CD4-positive, alpha-beta T cell (primary cell): ENCODE measurements at regions not wholly inside any gene's neighbourhood (a gene's known extent, or its start where the extent isn't known, plus 50 kb on each side); places are given as distances from the start of the nearest gene placed in this dataset.

Source experiments
- ATAC-seq: fragments of 200-7000 bp; cut with Tn5 transposase; one replicate; pipeline ENCODE4 v1.10.0; 2022; ENCODE audit warnings: mild to moderate bottlenecking; ENCODE audit not compliant: poor library complexity
- CTCF ChIA-PET: fragments of 350-600 bp; sonication (Branson Sonifier 250); formaldehyde crosslinking; loops from one replicate; lab custom pipeline; 2021; ENCODE audit warnings: antibody characterized with exemption, inconsistent platforms; lab: Charles Lee
- POLR2A ChIA-PET: fragments of 350-600 bp; sonication (Branson Sonifier 250); formaldehyde crosslinking; loops from one replicate; lab custom pipeline; 2021; ENCODE audit warnings: antibody characterized with exemption, inconsistent platforms; lab: Charles Lee
- DNase-seq, 14 experiments: peaks; one replicate each; pipeline ENCODE4 v3.0.0-alpha.2; 2013 to 2020; ENCODE audit warnings: mixed read lengths in 2 of 14
- H3K27ac ChIP-seq, 2 donors: one replicate each; pipeline versions ENCODE4 v1.5.1 to v1.7.0; 2013; ENCODE audit warnings: low read length in 2 of 2, low read depth in 1 of 2, mild to moderate bottlenecking in 1 of 2
- H3K27me3 ChIP-seq, 2 experiments: 1 replicate in 1 of 2; 2 replicates in 1 of 2; pipeline versions ENCODE4 v1.6.1 to v1.7.0; 2013; ENCODE audit warnings: low read length in 2 of 2, control low read depth in 1 of 2, mild to moderate bottlenecking in 1 of 2, moderate library complexity in 1 of 2; ENCODE audit not compliant: insufficient read depth in 2 of 2, control insufficient read depth in 1 of 2
- H3K36me3 ChIP-seq: one replicate; pipeline ENCODE4 v1.6.1; 2013; ENCODE audit warnings: low read length, control low read depth; ENCODE audit not compliant: insufficient read depth
- H3K4me1 ChIP-seq: one replicate; pipeline ENCODE4 v1.6.1; 2013; ENCODE audit warnings: low read length, control low read depth; ENCODE audit not compliant: insufficient read depth
- H3K4me3 ChIP-seq: one replicate; pipeline ENCODE4 v1.5.1; 2013; ENCODE audit warnings: mild to moderate bottlenecking, low read length, moderate library complexity
- H3K9me3 ChIP-seq, 2 experiments: 1 replicate in 1 of 2; 2 replicates in 1 of 2; pipeline versions ENCODE4 v1.6.1 to v1.7.0; 2013; ENCODE audit warnings: low read length in 2 of 2, mild to moderate bottlenecking in 2 of 2, control low read depth in 1 of 2, moderate library complexity in 1 of 2; ENCODE audit not compliant: control insufficient read depth in 1 of 2, insufficient read depth in 1 of 2
- H3K27ac Mint-ChIP-seq: one replicate; pipeline ENCODE4 v1.8.0; 2020; ENCODE audit warnings: mixed read lengths
- H3K27me3 Mint-ChIP-seq: one replicate; pipeline ENCODE4 v1.8.0; 2021; ENCODE audit warnings: mixed read lengths
- H3K36me3 Mint-ChIP-seq: one replicate; pipeline ENCODE4 v1.8.0; 2021; ENCODE audit warnings: low read depth, mixed read lengths
- H3K4me1 Mint-ChIP-seq: one replicate; pipeline ENCODE4 v1.8.0; 2021; ENCODE audit warnings: low read depth, mixed read lengths
- H3K4me3 Mint-ChIP-seq: one replicate; pipeline ENCODE4 v1.8.0; 2020; ENCODE audit warnings: mild to moderate bottlenecking, mixed read lengths
- H3K9me3 Mint-ChIP-seq: one replicate; pipeline ENCODE4 v1.8.0; 2020; ENCODE audit warnings: mixed read lengths
- CTCF ChIP-seq: fragments of 200-600 bp; IDR thresholded peaks from one replicate; pipeline ENCODE4 v1.8.0; 2022; ENCODE audit warnings: antibody characterized with exemption, mild to moderate bottlenecking
- intact Hi-C, 2 experiments: fragments of 100-400 bp; cut with DNase I in 1 of 2; cut with micrococcal nuclease in 1 of 2; formaldehyde crosslinking; loops; one replicate each; pipeline versions ENCODE4 v1.15.1 to v1.9.0; 2023 to 2025; cut with DNase I, micrococcal nuclease

- no peaks in the 10 kb centered on the region for H3K4me1 ChIP-seq
- no peak for ATAC-seq
- H3K9me3 ChIP-seq: no peaks in the 10 kb centered on the region
- H3K9me3 Mint-ChIP-seq: peaks cover 8% of the 10 kb centered on the region
- H3K4me1 Mint-ChIP-seq: no peaks in the 10 kb centered on the region
- no peak for DNase-seq
- POLR2A ChIA-PET: no interaction called here
- H3K4me3 ChIP-seq: no peak overlapping the region
- CTCF ChIA-PET: no interaction called here
- H3K4me3 Mint-ChIP-seq: no peak overlapping the region
- TF ChIP-seq CTCF: no peak
- H3K36me3 Mint-ChIP-seq: no peaks in the 10 kb centered on the region
- intact Hi-C loops: no loop called here
- no peaks in the 10 kb centered on the region for H3K36me3 ChIP-seq
- H3K27me3 ChIP-seq: no peaks in the 10 kb centered on the region
- no peaks in the 10 kb centered on the region for H3K27me3 Mint-ChIP-seq
- H3K27ac ChIP-seq: no peak overlapping the region
- no peak overlapping the region for H3K27ac Mint-ChIP-seq
These were observed 1543.6 kb upstream of the MIR17HG start for GRCh38 chr13:89803839-89804238.

- no peak for TF ChIP-seq CTCF
- H3K9me3 Mint-ChIP-seq: peaks cover 8% of the 10 kb centered on the region
- H3K36me3 Mint-ChIP-seq: no peaks in the 10 kb centered on the region
- no peak for DNase-seq
- Histone ChIP-seq H3K4me1 (no peaks in the 10 kb centered on the region), H3K27ac (no peak overlapping the region), H3K27me3 (no peaks in the 10 kb centered on the region), H3K9me3 (peaks cover 0 to 4% of the 10 kb centered on the region in 2 experiments), H3K4me3 (no peak overlapping the region), H3K36me3 (no peaks in the 10 kb centered on the region)
- no peak overlapping the region for H3K4me3 Mint-ChIP-seq
- H3K4me1 Mint-ChIP-seq: no peaks in the 10 kb centered on the region
- ChIA-PET CTCF (no interaction called here), POLR2A (no interaction called here)
- intact Hi-C loops: no loop called here
- no peak for ATAC-seq
- no peak overlapping the region for H3K27ac Mint-ChIP-seq
- no peaks in the 10 kb centered on the region for H3K27me3 Mint-ChIP-seq
These were observed 1540.9 kb upstream of the MIR17HG start for GRCh38 chr13:89806594-89806993.

GRCh38 chr13:89812856-89813255 lies 1534.6 kb upstream of the MIR17HG start:
- no peak for TF ChIP-seq CTCF
- CTCF ChIA-PET: no interaction called here

More at GRCh38 chr13:89812856-89813255, 1534.6 kb upstream of the MIR17HG start:
- Histone ChIP-seq H3K4me3 (no peak overlapping the region), H3K27me3 (no peaks in the 10 kb centered on the region), H3K27ac (no peak overlapping the region), H3K9me3 (peaks cover 0 to 4% of the 10 kb centered on the region in 2 experiments), H3K4me1 (no peaks in the 10 kb centered on the region), H3K36me3 (no peaks in the 10 kb centered on the region)
- no peak for ATAC-seq
- no peaks in the 10 kb centered on the region for H3K4me1 Mint-ChIP-seq
- no peaks in the 10 kb centered on the region for H3K27me3 Mint-ChIP-seq
- no peak overlapping the region for H3K4me3 Mint-ChIP-seq
- POLR2A ChIA-PET: no interaction called here
- H3K36me3 Mint-ChIP-seq: no peaks in the 10 kb centered on the region
- DNase-seq: no peak
- no peak overlapping the region for H3K27ac Mint-ChIP-seq
- peaks cover 15% of the 10 kb centered on the region for H3K9me3 Mint-ChIP-seq
- intact Hi-C loops: no loop called here
